ENCODE measurements at regions not wholly inside any gene's neighbourhood (a gene's known extent, or its start where the extent isn't known, plus 50 kb on each side); places are given as distances from the start of the nearest gene placed in this dataset.

- ATAC-seq, result no peak
Measured at GRCh38 chr9:80448996-80449395, 877.2 kb downstream of the TLE4 start.

GRCh38 chr9:80447876-80448275 is 876.1 kb downstream of the TLE4 start:
- ATAC-seq (no peak), DNase-seq (no peak)

More at GRCh38 chr9:80448996-80449395, 877.2 kb downstream of the TLE4 start:
- DNase-seq, result no peak

- no peak for ATAC-seq
Measured at GRCh38 chr9:80440724-80441123, 869.0 kb downstream of the TLE4 start.

GRCh38 chr9:80437825-80438224 is 866.1 kb downstream of the TLE4 start:
- DNase-seq (no peak), ATAC-seq (no peak)

More at GRCh38 chr9:80440724-80441123, 869.0 kb downstream of the TLE4 start:
- DNase-seq, result no peak

DNA sequence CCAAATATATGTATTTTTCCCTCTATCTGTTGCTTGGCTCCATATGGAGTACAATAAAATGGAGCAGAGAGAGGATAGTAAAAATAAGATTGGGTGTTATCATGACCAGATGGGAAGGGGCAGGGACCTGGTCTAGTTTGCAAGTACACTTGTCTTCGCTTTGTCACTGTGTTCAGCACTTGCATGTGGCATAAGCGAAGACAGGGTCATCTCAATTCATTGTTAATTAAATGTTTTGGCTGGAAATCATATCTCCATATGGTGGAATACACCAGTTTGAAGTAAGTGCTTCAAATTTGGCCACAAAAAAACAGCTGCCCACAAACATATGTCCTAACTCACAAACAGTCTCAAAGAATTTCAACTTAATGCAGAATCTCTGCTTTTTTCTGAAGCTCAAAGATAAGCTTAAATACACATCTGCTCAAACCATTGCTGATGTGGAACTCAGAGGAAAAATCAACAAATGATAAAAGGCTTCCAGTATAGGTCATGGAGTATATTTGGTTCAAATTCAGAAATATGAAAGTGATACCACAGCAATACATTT is 865.4 kb downstream of the TLE4 start:
- DNase-seq, result no peak
- ATAC-seq, result no peak

DNA sequence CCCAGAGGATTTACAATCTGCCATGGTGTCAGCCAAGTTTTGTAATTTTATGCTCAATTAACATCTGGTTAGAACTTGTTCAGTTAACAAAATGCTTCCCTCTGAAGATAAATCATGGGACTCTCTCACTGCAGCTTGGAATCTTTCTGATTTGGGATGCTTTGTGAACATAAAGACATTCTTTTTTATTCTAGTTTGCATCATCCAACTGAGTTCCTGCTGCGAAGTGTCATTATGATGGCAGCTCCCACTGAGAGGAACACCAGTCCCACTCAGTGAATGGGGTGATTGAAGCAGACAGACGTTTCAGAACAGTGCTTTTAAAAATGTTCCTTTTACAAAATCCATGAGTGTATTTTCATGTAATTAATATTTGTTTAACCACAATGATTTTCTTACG is 863.8 kb downstream of the TLE4 start:
- no peak for DNase-seq

DNA sequence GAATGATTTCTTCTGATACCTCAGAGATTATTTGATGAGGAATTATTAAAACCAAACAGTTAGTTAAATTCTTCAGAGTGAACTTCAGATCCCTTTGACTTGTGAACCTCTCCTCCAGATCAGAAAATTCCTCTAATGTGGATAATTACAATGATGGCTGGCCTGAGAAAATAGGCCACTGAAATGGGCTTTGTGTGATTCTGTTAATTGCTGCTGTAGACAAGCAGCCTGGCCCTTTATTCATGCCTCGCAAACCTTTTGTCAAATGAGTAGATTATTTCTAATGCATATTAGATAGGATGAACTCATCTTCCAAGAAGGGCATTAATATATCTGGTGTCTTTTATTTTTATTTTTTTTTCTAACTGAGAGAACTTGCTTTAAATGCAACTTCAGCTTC is 855.2 kb downstream of the TLE4 start:
- DNase-seq (no peak), ATAC-seq (no peak)

More for the DNA sequence above, 863.8 kb downstream of the TLE4 start:
- ATAC-seq, result no peak

- DNase-seq (no peak), ATAC-seq (no peak)
Measured at GRCh38 chr9:80417211-80417773, 845.5 kb downstream of the TLE4 start.

- DNase-seq (no peak), ATAC-seq (no peak)
Measured at GRCh38 chr9:80410106-80410505, 838.3 kb downstream of the TLE4 start.

DNA sequence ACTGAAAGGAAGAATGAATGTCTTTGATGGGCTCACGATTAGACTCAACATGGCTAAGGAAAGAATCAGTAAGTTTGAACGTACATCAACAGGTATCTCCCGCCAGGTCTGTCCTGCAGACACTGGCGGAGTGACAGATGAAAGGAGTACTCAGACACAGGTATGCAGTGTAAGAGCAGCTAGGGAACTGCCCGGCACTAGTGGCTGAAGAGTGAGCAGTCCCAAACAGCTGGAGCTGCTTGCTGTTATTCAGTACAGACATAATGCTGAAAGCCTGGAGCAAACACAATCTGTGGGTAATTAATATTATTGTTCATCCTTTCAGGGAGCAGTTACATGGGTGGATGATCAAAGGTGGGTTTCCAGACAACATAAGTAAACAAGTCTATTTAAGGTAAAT is 835.5 kb downstream of the TLE4 start:
- ATAC-seq, result no peak

GRCh38 chr9:80401243-80401642 is 829.5 kb downstream of the TLE4 start:
- DNase-seq (no peak), ATAC-seq (no peak)

More for the DNA sequence above, 835.5 kb downstream of the TLE4 start:
- no peak for DNase-seq

DNA sequence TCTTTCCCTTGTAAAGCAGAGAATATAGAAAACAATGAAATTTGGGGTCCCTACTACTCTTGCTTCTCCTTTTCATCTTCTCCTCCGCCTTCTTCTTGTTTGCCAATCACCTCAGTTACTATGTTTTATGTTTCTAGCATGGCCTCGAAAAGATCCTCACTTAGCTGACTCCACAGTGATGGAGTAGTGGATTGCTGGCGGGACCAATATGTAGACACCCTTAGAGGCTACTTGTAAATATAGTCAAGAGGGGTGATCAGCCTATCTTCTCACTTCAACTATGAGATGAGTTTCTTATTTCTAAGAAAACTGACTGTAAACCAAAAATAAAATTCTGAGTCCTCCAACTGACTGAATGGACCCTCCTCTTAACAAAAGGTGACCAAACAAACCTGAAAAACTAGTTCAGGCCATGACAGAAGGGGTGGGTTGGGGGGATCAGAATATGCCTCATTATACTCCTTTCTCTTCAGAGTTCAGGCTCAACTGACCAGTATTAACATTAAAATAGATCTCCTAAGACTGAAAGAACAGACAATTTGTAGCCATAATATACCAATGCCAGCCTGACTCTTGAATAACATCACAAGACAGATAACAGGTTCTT is 829.0 kb downstream of the TLE4 start:
- DNase-seq, result no peak
- no peak for ATAC-seq

DNA sequence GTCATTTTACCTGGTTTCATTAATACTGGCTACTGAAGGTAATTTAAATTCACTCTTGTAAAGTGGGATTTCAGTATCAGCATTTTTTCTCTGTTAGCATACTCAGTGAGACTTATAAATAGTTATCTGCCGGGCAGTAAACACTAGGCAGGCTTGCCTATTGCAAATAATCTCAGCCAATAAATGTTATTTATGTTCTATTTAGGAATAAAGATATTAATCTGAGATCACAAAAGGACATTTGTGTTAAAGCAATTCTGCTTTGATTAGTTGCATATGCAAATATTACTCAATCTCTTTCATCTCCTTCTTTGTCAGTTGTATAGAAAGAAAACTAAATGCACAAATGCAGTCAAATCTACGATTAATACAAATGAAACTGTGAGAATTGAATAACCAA is 827.8 kb downstream of the TLE4 start:
- DNase-seq (no peak), ATAC-seq (no peak)

DNA sequence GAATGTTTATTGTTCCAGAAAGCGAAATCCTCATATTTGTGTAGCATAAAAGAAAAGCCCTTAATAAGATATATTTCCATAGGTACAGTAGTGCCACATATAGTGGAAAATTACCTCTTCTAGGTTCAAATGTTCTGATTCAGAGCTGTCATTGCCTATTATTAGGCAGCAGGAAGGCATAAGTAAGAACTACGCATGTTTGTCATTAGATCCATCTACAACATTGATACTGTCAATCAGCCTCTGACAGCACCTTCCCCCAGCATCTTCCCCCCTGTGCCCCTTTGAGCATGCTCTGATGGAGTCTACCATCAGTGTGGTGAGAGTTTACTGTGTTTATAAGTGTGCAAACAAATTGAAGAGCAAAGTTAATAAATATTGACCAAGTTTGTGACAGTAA is 816.1 kb downstream of the TLE4 start:
- ATAC-seq (no peak), DNase-seq (no peak)

- ATAC-seq, result no peak
- no peak for DNase-seq
Measured at GRCh38 chr9:80385246-80385645, 813.5 kb downstream of the TLE4 start.

- DNase-seq, result no peak
- ATAC-seq, result no peak
Measured at GRCh38 chr9:80383331-80383730, 811.6 kb downstream of the TLE4 start.

- ATAC-seq (no peak), DNase-seq (no peak)
Measured at GRCh38 chr9:80382211-80382891, 810.6 kb downstream of the TLE4 start.

- DNase-seq (no peak), ATAC-seq (no peak)
Measured at GRCh38 chr9:80380301-80380700, 808.5 kb downstream of the TLE4 start.

- DNase-seq (no peak), ATAC-seq (no peak)
Measured at GRCh38 chr9:80378669-80379293, 807.0 kb downstream of the TLE4 start.

DNA sequence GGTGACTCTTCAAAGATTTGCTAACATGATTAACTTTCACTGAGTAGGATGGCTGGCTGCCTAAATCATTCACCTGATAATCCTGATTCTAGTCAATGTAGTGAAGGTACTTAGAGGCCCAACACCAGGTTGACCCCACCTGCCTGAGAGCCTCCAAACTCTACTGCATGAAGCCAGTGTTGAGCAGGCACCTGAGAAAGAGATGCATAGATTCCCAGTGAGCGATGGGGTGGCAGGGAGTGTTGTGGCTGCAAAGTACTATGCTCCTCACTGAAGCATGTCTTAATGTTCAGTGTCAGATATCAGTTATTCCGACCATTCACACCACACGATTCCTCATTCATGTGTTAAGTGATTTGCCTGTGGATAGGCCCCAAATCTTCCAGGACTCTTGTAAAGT is 804.4 kb downstream of the TLE4 start:
- ATAC-seq (no peak), DNase-seq (no peak)

- ATAC-seq (no peak), DNase-seq (no peak)
Measured at GRCh38 chr9:80375477-80375876, 803.7 kb downstream of the TLE4 start.

DNA sequence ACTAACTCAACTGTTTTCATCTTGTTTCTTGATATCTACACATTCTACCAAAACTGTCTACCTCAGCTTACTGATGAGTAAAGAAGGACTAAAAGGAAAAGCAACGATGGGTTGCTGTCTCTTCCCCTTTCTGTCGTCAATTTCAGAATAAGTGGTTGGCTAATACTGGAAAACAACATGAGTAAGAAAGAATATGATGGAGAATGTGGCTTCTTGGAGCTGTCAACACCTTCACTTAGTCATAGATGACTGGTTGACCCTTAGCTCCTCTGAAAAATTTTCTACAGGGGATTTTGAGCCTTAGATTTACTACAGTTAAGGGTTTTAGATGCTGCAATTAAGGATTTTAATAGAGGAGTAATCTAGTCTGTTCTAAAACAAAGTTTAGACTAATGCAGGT is 797.9 kb downstream of the TLE4 start:
- no peak for DNase-seq
- ATAC-seq, result no peak

DNA sequence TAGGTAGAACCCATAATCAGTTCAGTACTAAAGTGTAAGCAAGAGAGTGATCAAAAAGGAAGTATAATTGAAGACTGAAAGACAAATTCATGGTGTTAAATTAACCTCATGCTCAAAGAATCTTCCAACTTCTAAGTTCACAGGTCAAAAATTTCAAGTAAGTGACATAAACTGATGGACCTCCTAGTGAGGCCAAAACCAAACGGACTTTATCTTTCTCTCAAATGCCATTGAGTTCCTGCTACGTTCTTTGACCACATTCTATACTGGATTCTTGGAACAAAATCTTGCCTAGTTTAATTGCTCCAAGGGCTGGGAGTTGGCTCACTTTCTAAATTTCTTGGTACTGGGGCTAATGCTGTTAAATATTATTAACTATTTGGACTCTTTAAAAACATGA is 794.9 kb downstream of the TLE4 start:
- DNase-seq (no peak), ATAC-seq (no peak)

All from stimulated activated naive CD8-positive, alpha-beta T cell treated with anti-CD3 and anti-CD28 coated beads, Interleukin-15, Interleukin-2, amounts not matched to agents 100 U/mL and 50 U/mL, for 24 hours (primary cell).